Neural cell (in vitro differentiated cells): ENCODE measurements at regions not wholly inside any gene's neighbourhood (a gene's known extent, or its start where the extent isn't known, plus 50 kb on each side); places are given as distances from the start of the nearest gene placed in this dataset.

Experiments
- H2AFZ ChIP-seq: fragments of 200-600, 300-800 bp; sonication (generic), shearing (Covaris generic); 2 replicates; pipeline ENCODE4 v1.6.0; 2014; ENCODE audit warnings: low read depth, mild to moderate bottlenecking, antibody characterized with exemption, low read length, moderate library complexity
- H3F3A ChIP-seq: fragments of 200-600 bp; shearing (Covaris generic); 2 replicates; pipeline ENCODE4 v1.6.1; 2016; ENCODE audit warnings: mild to moderate bottlenecking, moderate library complexity, mixed read lengths, antibody characterized with exemption, low read length; ENCODE audit not compliant: insufficient read depth, poor library complexity, severe bottlenecking
- H3K27ac ChIP-seq: fragments of 200-600, 300-800 bp; sonication (generic), shearing (Covaris generic); 2 replicates; pipeline ENCODE4 v1.5.1; 2014; ENCODE audit warnings: mild to moderate bottlenecking, low read length, moderate library complexity
- H3K27me3 ChIP-seq: fragments of 300-800, 200-600 bp; sonication (generic), shearing (Covaris generic); 2 replicates; pipeline ENCODE4 v1.6.0; 2014; ENCODE audit warnings: mild to moderate bottlenecking, low read depth, low read length, moderate library complexity; ENCODE audit not compliant: insufficient read depth
- H3K36me3 ChIP-seq: fragments of 300-800, 200-600 bp; sonication (generic), shearing (Covaris generic); 2 replicates; pipeline ENCODE4 v1.5.1; 2014; ENCODE audit warnings: mild to moderate bottlenecking, antibody characterized with exemption, low read length, moderate library complexity; ENCODE audit not compliant: insufficient read depth
- H3K4me2 ChIP-seq: fragments of 300-800, 200-600 bp; sonication (generic), shearing (Covaris generic); 2 replicates; pipeline ENCODE4 v1.6.0; 2014; ENCODE audit warnings: mild to moderate bottlenecking, low read length
- H3K4me3 ChIP-seq: fragments of 300-800, 200-600 bp; sonication (generic), shearing (Covaris generic); 2 replicates; pipeline ENCODE4 v1.5.1; 2014; ENCODE audit warnings: mild to moderate bottlenecking, low read length, moderate library complexity
- H3K79me2 ChIP-seq: fragments of 200-600 bp; shearing (Covaris generic); replicated peaks from 2 replicates; pipeline ENCODE4 v1.6.0; 2014; ENCODE audit warnings: mild to moderate bottlenecking, low read length, moderate library complexity; ENCODE audit not compliant: insufficient read depth
- H3K9ac ChIP-seq: fragments of 300-800, 200-600 bp; sonication (generic), shearing (Covaris generic); 2 replicates; pipeline ENCODE4 v1.6.1; 2016; ENCODE audit warnings: mild to moderate bottlenecking, low read length, mixed read lengths
- H3K9me2 ChIP-seq: fragments of 200-600 bp; shearing (Covaris generic); 2 replicates; pipeline ENCODE4 v1.6.1; 2016; ENCODE audit warnings: mild to moderate bottlenecking, low read length, mixed read lengths; ENCODE audit not compliant: insufficient read depth
- H3K9me3 ChIP-seq: fragments of 200-600, 300-800 bp; sonication (generic), shearing (Covaris generic); 2 replicates; pipeline ENCODE4 v1.6.1; 2016; ENCODE audit warnings: mild to moderate bottlenecking, mixed run types, low read length, moderate library complexity, mixed read lengths
- H4K20me1 ChIP-seq: fragments of 200-600 bp; shearing (Covaris generic); 2 replicates; pipeline ENCODE4 v1.6.1; 2016; ENCODE audit warnings: mild to moderate bottlenecking, mixed run types; ENCODE audit not compliant: insufficient read depth
- CTCF ChIP-seq: fragments of 450-650 bp; IDR thresholded peaks from 2 replicates; pipeline ENCODE4 v1.5.1; 2014; ENCODE audit warnings: antibody characterized with exemption, mild to moderate bottlenecking, moderate library complexity; ENCODE audit not compliant: poor library complexity, severe bottlenecking
- EP300 ChIP-seq: fragments of 450-650 bp; conservative IDR thresholded peaks from 2 replicates; pipeline ENCODE4 v1.6.1; 2014; ENCODE audit warnings: antibody characterized with exemption, mild to moderate bottlenecking, moderate library complexity; ENCODE audit not compliant: poor library complexity, severe bottlenecking
- EZH2 ChIP-seq: fragments of 200-600, 300-800 bp; shearing (Covaris generic), sonication (generic); IDR thresholded peaks from 2 replicates; pipeline ENCODE4 v1.6.1; 2014; ENCODE audit warnings: antibody characterized with exemption, low read length, borderline replicate concordance, mild to moderate bottlenecking; ENCODE audit not compliant: insufficient read depth, poor library complexity, severe bottlenecking
- MXI1 ChIP-seq: fragments of 450-650 bp; conservative IDR thresholded peaks from 2 replicates; pipeline ENCODE4 v1.6.1; 2014; ENCODE audit warnings: antibody characterized with exemption, mild to moderate bottlenecking; ENCODE audit not compliant: poor library complexity, severe bottlenecking
- POLR2AphosphoS5 ChIP-seq: IDR thresholded peaks from 2 replicates; pipeline ENCODE4 v1.6.1; 2012
- RAD21 ChIP-seq: fragments of 450-650 bp; conservative IDR thresholded peaks from 2 replicates; pipeline ENCODE4 v1.6.1; 2014; ENCODE audit warnings: antibody characterized with exemption, mild to moderate bottlenecking, moderate library complexity
- SMC3 ChIP-seq: fragments of 450-650 bp; conservative IDR thresholded peaks from 2 replicates; pipeline ENCODE4 v1.6.1; 2014; ENCODE audit warnings: antibody characterized with exemption, mild to moderate bottlenecking, moderate library complexity; ENCODE audit not compliant: poor library complexity
- TAF1 ChIP-seq: IDR thresholded peaks from 2 replicates; pipeline ENCODE4 v1.6.1; 2012; ENCODE audit warnings: low read depth
- TF ChIP-seq, protein P1 (sequence below): IDR thresholded peaks from 2 replicates; pipeline ENCODE4 v1.6.1; 2012; ENCODE audit warnings: borderline replicate concordance

GRCh38 chr7:109386959-109387358 lies 817.3 kb downstream of the DNAJB9 start:
- Histone ChIP-seq H3K36me3 (no peaks in the 10 kb centered on the region), H3K9me2 (no peaks in the 10 kb centered on the region), H3K27me3 (no peaks in the 10 kb centered on the region), H3K9me3 (no peaks in the 10 kb centered on the region), H3K9ac (no peak overlapping the region), H2AFZ (no peak overlapping the region), H3F3A (no peaks in the 10 kb centered on the region), H3K79me2 (no peaks in the 10 kb centered on the region), H3K4me2 (no peak overlapping the region), H3K27ac (no peak overlapping the region), H4K20me1 (no peaks in the 10 kb centered on the region), H3K4me3 (no peak overlapping the region)
- no peak for TF ChIP-seq SMC3
- no peak for TF ChIP-seq TAF1
- TF ChIP-seq CTCF: no peak
- TF ChIP-seq POLR2AphosphoS5: no peak
- TF ChIP-seq EP300: no peak
- TF ChIP-seq, protein P1, sequence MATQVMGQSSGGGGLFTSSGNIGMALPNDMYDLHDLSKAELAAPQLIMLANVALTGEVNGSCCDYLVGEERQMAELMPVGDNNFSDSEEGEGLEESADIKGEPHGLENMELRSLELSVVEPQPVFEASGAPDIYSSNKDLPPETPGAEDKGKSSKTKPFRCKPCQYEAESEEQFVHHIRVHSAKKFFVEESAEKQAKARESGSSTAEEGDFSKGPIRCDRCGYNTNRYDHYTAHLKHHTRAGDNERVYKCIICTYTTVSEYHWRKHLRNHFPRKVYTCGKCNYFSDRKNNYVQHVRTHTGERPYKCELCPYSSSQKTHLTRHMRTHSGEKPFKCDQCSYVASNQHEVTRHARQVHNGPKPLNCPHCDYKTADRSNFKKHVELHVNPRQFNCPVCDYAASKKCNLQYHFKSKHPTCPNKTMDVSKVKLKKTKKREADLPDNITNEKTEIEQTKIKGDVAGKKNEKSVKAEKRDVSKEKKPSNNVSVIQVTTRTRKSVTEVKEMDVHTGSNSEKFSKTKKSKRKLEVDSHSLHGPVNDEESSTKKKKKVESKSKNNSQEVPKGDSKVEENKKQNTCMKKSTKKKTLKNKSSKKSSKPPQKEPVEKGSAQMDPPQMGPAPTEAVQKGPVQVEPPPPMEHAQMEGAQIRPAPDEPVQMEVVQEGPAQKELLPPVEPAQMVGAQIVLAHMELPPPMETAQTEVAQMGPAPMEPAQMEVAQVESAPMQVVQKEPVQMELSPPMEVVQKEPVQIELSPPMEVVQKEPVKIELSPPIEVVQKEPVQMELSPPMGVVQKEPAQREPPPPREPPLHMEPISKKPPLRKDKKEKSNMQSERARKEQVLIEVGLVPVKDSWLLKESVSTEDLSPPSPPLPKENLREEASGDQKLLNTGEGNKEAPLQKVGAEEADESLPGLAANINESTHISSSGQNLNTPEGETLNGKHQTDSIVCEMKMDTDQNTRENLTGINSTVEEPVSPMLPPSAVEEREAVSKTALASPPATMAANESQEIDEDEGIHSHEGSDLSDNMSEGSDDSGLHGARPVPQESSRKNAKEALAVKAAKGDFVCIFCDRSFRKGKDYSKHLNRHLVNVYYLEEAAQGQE: no peak
- no peak for TF ChIP-seq EZH2
- no peak for TF ChIP-seq RAD21
- TF ChIP-seq MXI1: no peak

GRCh38 chr7:109387530-109387929 lies 817.9 kb downstream of the DNAJB9 start:
- no peaks in the 10 kb centered on the region for H3K79me2 ChIP-seq
- H3K9me3 ChIP-seq: no peaks in the 10 kb centered on the region

More at GRCh38 chr7:109387530-109387929, 817.9 kb downstream of the DNAJB9 start:
- H3K9me2 ChIP-seq: no peaks in the 10 kb centered on the region
- H3K4me3 ChIP-seq: no peak overlapping the region
- H3K27ac ChIP-seq: no peak overlapping the region
- no peaks in the 10 kb centered on the region for H4K20me1 ChIP-seq
- no peaks in the 10 kb centered on the region for H3K27me3 ChIP-seq
- H3K36me3 ChIP-seq: no peaks in the 10 kb centered on the region
- no peaks in the 10 kb centered on the region for H3F3A ChIP-seq
- H3K9ac ChIP-seq: no peak overlapping the region
- no peak for TF ChIP-seq MXI1
- no peak for TF ChIP-seq SMC3
- TF ChIP-seq EP300: no peak
- no peak for TF ChIP-seq TAF1
- TF ChIP-seq EZH2: no peak
- no peak for TF ChIP-seq RAD21
- TF ChIP-seq CTCF: no peak
- TF ChIP-seq POLR2AphosphoS5: no peak
- TF ChIP-seq, protein P1: no peak
- H2AFZ ChIP-seq: no peak overlapping the region
- H3K4me2 ChIP-seq: no peak overlapping the region
